ENCODE measurements at regions not wholly inside any gene's neighbourhood (a gene's known extent, or its start where the extent isn't known, plus 50 kb on each side); places are given as distances from the start of the nearest gene placed in this dataset.

- no peak for DNase-seq
Measured at GRCh38 chr18:78906066-78906465, 73.6 kb upstream of the SALL3 start.

- no peak for DNase-seq
Measured at GRCh38 chr18:78908462-78909260, 71.0 kb upstream of the SALL3 start.

- no peak for DNase-seq
Measured at GRCh38 chr18:78911751-78912283, 67.8 kb upstream of the SALL3 start.

GRCh38 chr18:78912336-78912735 is 67.3 kb upstream of the SALL3 start:
- no peak for DNase-seq

- DNase-seq, result no peak
Measured at GRCh38 chr18:78912844-78913243, 66.8 kb upstream of the SALL3 start.

GRCh38 chr18:78913395-78913794 is 66.2 kb upstream of the SALL3 start:
- no peak for DNase-seq

- DNase-seq, result no peak
Measured at GRCh38 chr18:78913830-78914231, 65.8 kb upstream of the SALL3 start.

- DNase-seq, result no peak
Measured at GRCh38 chr18:78914249-78914935, 65.2 kb upstream of the SALL3 start.

- DNase-seq, result no peak
Measured at GRCh38 chr18:78915446-78916008, 64.1 kb upstream of the SALL3 start.

GRCh38 chr18:78918707-78919106 is 60.9 kb upstream of the SALL3 start:
- no peak for DNase-seq

GRCh38 chr18:78919956-78920355 is 59.7 kb upstream of the SALL3 start:
- no peak for DNase-seq

GRCh38 chr18:78920456-78921138 is 59.0 kb upstream of the SALL3 start:
- DNase-seq, result no peak

- DNase-seq, result no peak
Measured at GRCh38 chr18:78922856-78923255, 56.8 kb upstream of the SALL3 start.

- DNase-seq, result no peak
Measured at GRCh38 chr18:78924301-78924700, 55.3 kb upstream of the SALL3 start.

GRCh38 chr18:78924786-78925540 is 54.7 kb upstream of the SALL3 start:
- DNase-seq, result no peak

GRCh38 chr18:78925557-78926242 is 53.9 kb upstream of the SALL3 start:
- DNase-seq, result no peak

- no peak for DNase-seq
Measured at GRCh38 chr18:78926243-78926615, 53.4 kb upstream of the SALL3 start.

GRCh38 chr18:78927156-78927555 is 52.5 kb upstream of the SALL3 start:
- no peak for DNase-seq

GRCh38 chr18:78927616-78928015 is 52.0 kb upstream of the SALL3 start:
- no peak for DNase-seq

GRCh38 chr18:78928076-78928475 is 51.5 kb upstream of the SALL3 start:
- DNase-seq, result no peak

- DNase-seq, result no peak
Measured at GRCh38 chr18:78929516-78929915, 50.1 kb upstream of the SALL3 start.
